ENCODE measurements at regions not wholly inside any gene's neighbourhood (a gene's known extent, or its start where the extent isn't known, plus 50 kb on each side); places are given as distances from the start of the nearest gene placed in this dataset.

DNA sequence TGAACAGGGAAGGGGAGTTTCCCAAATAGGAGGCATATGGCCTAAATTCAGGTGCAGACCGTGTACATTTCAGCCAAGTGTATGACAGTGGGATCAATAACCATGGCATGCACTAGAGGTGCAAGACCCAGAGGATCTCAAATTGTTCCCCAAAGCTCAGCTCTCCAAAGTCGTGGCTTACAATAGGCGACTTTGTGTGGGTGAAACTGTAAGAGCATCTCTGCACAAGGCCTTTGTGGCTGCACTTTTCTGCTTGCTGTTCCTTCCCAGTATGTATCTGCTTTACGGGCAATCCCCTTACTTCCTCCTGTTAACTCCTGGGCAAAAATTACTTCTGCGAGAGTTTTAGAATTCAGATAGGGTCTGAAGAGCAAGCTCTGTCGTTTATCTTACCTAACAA, 518.3 kb upstream of the ZFP42 start:
- H3K27ac ChIP-seq (ENCODE audit: low read depth in 1 of 2, low read length in 1 of 2) = no peak overlapping the region
- WGBS, 2 donors = 67 to 68% methylated on average over 6 of the region's 6 CpGs
- ATAC-seq (ENCODE audit: insufficient read depth, low FRiP score) = no peak

DNA sequence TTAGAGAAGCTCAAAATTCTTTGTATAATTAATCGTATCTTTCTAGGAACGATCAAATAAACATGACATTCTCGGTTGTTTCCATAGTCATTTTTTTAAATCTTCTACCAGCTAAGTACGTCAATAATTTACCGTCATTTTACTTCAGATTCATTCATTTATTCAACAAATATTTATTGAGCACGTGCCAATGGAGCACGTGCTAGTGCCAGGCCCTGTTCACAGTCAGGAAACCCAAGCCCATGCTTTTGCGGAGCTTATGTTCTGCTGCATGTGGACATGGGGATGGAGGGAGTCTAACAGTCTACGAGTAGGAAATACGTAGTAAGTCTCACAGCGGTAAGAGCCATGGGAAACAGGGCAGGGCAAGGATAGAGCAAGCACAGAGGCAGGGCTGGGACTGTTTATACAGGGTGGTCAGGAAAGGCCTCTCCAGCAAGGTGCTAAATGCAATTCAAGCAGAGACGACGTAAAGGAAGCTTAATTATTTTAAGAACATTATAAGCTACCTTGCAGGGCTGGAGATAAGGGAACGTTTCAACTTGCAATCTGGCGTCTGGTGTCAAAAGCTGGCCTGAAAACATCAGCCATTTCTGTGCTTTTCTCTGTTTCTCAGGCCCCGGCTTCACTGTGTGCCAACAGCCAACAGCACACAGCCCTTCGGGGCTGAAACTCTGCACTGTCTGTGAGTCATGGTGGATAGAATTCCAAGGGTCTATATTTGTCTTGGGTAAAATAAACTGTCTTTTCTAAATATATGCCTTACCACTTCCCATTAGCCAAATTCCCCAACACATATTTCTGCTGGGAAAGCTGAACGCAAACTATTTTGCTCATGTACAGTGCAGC, 517.1 kb upstream of the ZFP42 start:
- ATAC-seq (ENCODE audit: insufficient read depth, low FRiP score) = peak; percentile 67
- H3K27ac ChIP-seq (ENCODE audit: low read depth in 1 of 2, low read length in 1 of 2) = peak overlapping the region in 1 of 2 donors; percentile 77

More for the DNA sequence above, 518.3 kb upstream of the ZFP42 start:
- TF ChIP-seq, protein P1, sequence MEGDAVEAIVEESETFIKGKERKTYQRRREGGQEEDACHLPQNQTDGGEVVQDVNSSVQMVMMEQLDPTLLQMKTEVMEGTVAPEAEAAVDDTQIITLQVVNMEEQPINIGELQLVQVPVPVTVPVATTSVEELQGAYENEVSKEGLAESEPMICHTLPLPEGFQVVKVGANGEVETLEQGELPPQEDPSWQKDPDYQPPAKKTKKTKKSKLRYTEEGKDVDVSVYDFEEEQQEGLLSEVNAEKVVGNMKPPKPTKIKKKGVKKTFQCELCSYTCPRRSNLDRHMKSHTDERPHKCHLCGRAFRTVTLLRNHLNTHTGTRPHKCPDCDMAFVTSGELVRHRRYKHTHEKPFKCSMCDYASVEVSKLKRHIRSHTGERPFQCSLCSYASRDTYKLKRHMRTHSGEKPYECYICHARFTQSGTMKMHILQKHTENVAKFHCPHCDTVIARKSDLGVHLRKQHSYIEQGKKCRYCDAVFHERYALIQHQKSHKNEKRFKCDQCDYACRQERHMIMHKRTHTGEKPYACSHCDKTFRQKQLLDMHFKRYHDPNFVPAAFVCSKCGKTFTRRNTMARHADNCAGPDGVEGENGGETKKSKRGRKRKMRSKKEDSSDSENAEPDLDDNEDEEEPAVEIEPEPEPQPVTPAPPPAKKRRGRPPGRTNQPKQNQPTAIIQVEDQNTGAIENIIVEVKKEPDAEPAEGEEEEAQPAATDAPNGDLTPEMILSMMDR (IDR thresholded peaks at IDR 0.05; ENCODE audit: control extremely low read depth, extremely low read depth) = no peak
- Histone ChIP-seq H3K9me3 (ENCODE audit: control insufficient read depth in 4 of 4, insufficient read depth in 3 of 4, low read length in 3 of 4) (peaks cover 0 to 2% (median 0%) of the 10 kb centered on the region in 4 donors), H3K9ac (ENCODE audit: insufficient read depth in 1 of 2, low read length in 2 of 2) (no peak overlapping the region), H3K4me3 (no peak overlapping the region), H3K36me3 (ENCODE audit: control insufficient read depth in 4 of 4, insufficient read depth in 4 of 4, low read length in 4 of 4) (no peaks in the 10 kb centered on the region), H3K4me1 (ENCODE audit: control insufficient read depth in 5 of 5, insufficient read depth in 5 of 5, low read length in 5 of 5) (peaks cover 0 to 24% (median 8%) of the 10 kb centered on the region in 5 donors), H3K27me3 (ENCODE audit: control insufficient read depth in 3 of 3, insufficient read depth in 3 of 3, low read length in 2 of 3) (no peaks in the 10 kb centered on the region)
- no peak for DNase-seq

DNA sequence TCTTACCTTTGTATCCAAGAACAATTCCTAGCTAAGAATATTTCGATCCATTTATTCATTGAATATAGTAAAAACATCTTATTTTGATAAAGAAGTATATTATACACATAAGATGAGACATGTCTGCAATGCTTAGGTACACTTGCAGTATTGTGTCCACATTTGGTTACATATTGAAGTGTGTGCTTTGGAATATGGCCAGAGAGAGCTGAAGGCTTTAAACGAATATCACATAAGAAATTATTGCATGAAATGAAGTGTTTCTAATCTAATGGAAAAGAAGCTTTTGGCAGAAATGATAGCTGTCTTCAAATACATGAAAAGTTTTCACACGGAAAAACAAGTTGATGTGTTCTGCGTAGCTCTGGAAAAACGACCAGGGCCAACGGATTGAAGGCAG, 516.1 kb upstream of the ZFP42 start:
- peaks cover 0 to 2% (median 0%) of the 10 kb centered on the region in 4 donors for H3K9me3 ChIP-seq (ENCODE audit: control insufficient read depth in 4 of 4, insufficient read depth in 3 of 4, low read length in 3 of 4)
- no peak for ATAC-seq (ENCODE audit: insufficient read depth, low FRiP score)
- peaks cover 0 to 24% (median 8%) of the 10 kb centered on the region in 5 donors for H3K4me1 ChIP-seq (ENCODE audit: control insufficient read depth in 5 of 5, insufficient read depth in 5 of 5, low read length in 5 of 5)
- no peak overlapping the region for H3K4me3 ChIP-seq
- TF ChIP-seq, protein P1 (IDR thresholded peaks at IDR 0.05; ENCODE audit: control extremely low read depth, extremely low read depth) = no peak
- no peak overlapping the region for H3K9ac ChIP-seq (ENCODE audit: insufficient read depth in 1 of 2, low read length in 2 of 2)
- 57 to 75% methylated on average over 6 of the region's 6 CpGs for WGBS, 2 donors
- peak in 1 of 3 donors; percentile 61 for DNase-seq
- H3K27me3 ChIP-seq (ENCODE audit: control insufficient read depth in 3 of 3, insufficient read depth in 3 of 3, low read length in 2 of 3) = no peaks in the 10 kb centered on the region
- H3K27ac ChIP-seq (ENCODE audit: low read depth in 1 of 2, low read length in 1 of 2) = no peak overlapping the region
- H3K36me3 ChIP-seq (ENCODE audit: control insufficient read depth in 4 of 4, insufficient read depth in 4 of 4, low read length in 4 of 4) = no peaks in the 10 kb centered on the region

More for the DNA sequence above, 517.1 kb upstream of the ZFP42 start:
- H3K9me3 ChIP-seq (ENCODE audit: control insufficient read depth in 4 of 4, insufficient read depth in 3 of 4, low read length in 3 of 4) = peaks cover 0 to 2% (median 0%) of the 10 kb centered on the region in 4 donors
- TF ChIP-seq, protein P1 (IDR thresholded peaks at IDR 0.05; ENCODE audit: control extremely low read depth, extremely low read depth) = no peak
- H3K4me1 ChIP-seq (ENCODE audit: control insufficient read depth in 5 of 5, insufficient read depth in 5 of 5, low read length in 5 of 5) = peaks cover 0 to 24% (median 8%) of the 10 kb centered on the region in 5 donors
- peak; percentile 18 to 46 (median 30) for DNase-seq
- 52 to 54% methylated on average over 18 of the region's 18 CpGs for WGBS, 2 donors
- H3K27me3 ChIP-seq (ENCODE audit: control insufficient read depth in 3 of 3, insufficient read depth in 3 of 3, low read length in 2 of 3) = no peaks in the 10 kb centered on the region
- H3K9ac ChIP-seq (ENCODE audit: insufficient read depth in 1 of 2, low read length in 2 of 2) = peak overlapping the region in 1 of 2 donors; percentile 42
- H3K36me3 ChIP-seq (ENCODE audit: control insufficient read depth in 4 of 4, insufficient read depth in 4 of 4, low read length in 4 of 4) = no peaks in the 10 kb centered on the region
- H3K4me3 ChIP-seq = no peak overlapping the region
